H1 (cell line): ENCODE measurements at regions not wholly inside any gene's neighbourhood (a gene's known extent, or its start where the extent isn't known, plus 50 kb on each side); places are given as distances from the start of the nearest gene placed in this dataset.

Source experiments
- CTCF ChIA-PET: fragments of 300-600 bp; sonication (Branson Sonifier 250); formaldehyde crosslinking; loops from one replicate; lab custom pipeline; 2021; ENCODE audit not compliant: partially characterized antibody; lab: Charles Lee
- POLR2A ChIA-PET: fragments of 300-600 bp; sonication (Branson Sonifier 250); formaldehyde crosslinking; loops from one replicate; lab custom pipeline; 2021; ENCODE audit warnings: inconsistent platforms; ENCODE audit not compliant: partially characterized antibody; lab: Charles Lee
- DNase-seq, 2 experiments: peaks; one replicate each; pipeline versions ENCODE4 v3.0.0 to v3.0.0-alpha.2; 2010 to 2022; ENCODE audit warnings: low spot score in 2 of 2, low read depth in 1 of 2, mixed read lengths in 1 of 2
- FAIRE-seq: peaks from 2 replicates; lab custom pipeline; 2011; peaks lifted over from hg19 to GRCh38; lab: Jason Lieb, UNC
- H2AFZ ChIP-seq: 2 replicates; pipeline ENCODE4 v1.8.1; 2012; ENCODE audit warnings: low read length, inconsistent platforms
- H2AK5ac ChIP-seq: 2 replicates; pipeline ENCODE4 v1.6.1; 2013; ENCODE audit warnings: low read depth, low read length
- H2BK120ac ChIP-seq: replicated peaks from 2 replicates; pipeline ENCODE3; 2013; ENCODE audit warnings: low read depth, low read length, inconsistent platforms
- H2BK12ac ChIP-seq: 2 replicates; pipeline ENCODE4 v1.6.1; 2013; ENCODE audit warnings: low read depth, low read length
- H2BK15ac ChIP-seq: 2 replicates; pipeline ENCODE4 v1.6.1; 2013; ENCODE audit warnings: low read length
- H2BK20ac ChIP-seq: 2 replicates; pipeline ENCODE4 v1.6.1; 2013; ENCODE audit warnings: low read length
- H2BK5ac ChIP-seq: 2 replicates; pipeline ENCODE4 v1.6.1; 2013; ENCODE audit warnings: low read depth, low read length
- H3K14ac ChIP-seq: 2 replicates; pipeline ENCODE4 v1.6.1; 2013; ENCODE audit warnings: inconsistent platforms; ENCODE audit not compliant: insufficient read length
- H3K18ac ChIP-seq: 2 replicates; pipeline ENCODE4 v1.6.1; 2013; ENCODE audit warnings: low read length; ENCODE audit errors: extremely low read depth
- H3K23ac ChIP-seq: 2 replicates; pipeline ENCODE4 v1.6.1; 2013; ENCODE audit warnings: inconsistent platforms; ENCODE audit not compliant: insufficient read length
- H3K23me2 ChIP-seq: 2 replicates; pipeline ENCODE4 v1.6.1; 2013; ENCODE audit warnings: low read depth, low read length
- H3K27ac ChIP-seq: 2 replicates; pipeline ENCODE4 v1.6.1; 2011; ENCODE audit warnings: low read depth, low read length, inconsistent platforms
- H3K27me3 ChIP-seq, 4 experiments: replicated peaks in 1 of 4; 1 replicate in 1 of 4; 2 replicates in 3 of 4; pipeline versions ENCODE4 v1.6.1 to v1.8.1; 2011 to 2013; ENCODE audit warnings: low read length in 3 of 4, mild to moderate bottlenecking in 3 of 4, inconsistent platforms in 2 of 4, mixed read lengths in 2 of 4, moderate library complexity in 1 of 4; ENCODE audit not compliant: control insufficient read depth in 3 of 4, insufficient read depth in 3 of 4; ENCODE audit errors: extremely low read depth in 1 of 4
- H3K36me3 ChIP-seq, 4 experiments: 2 replicates each; pipeline versions ENCODE4 v1.6.1 to v1.8.1; 2011 to 2013; ENCODE audit warnings: mild to moderate bottlenecking in 4 of 4, low read length in 3 of 4, moderate library complexity in 2 of 4, control low read depth in 1 of 4, inconsistent platforms in 1 of 4; ENCODE audit not compliant: insufficient read depth in 4 of 4, control insufficient read depth in 2 of 4
- H3K4ac ChIP-seq: replicated peaks from 2 replicates; pipeline ENCODE3; 2013; ENCODE audit warnings: low read length, low read depth, mixed read lengths, inconsistent platforms; ENCODE audit not compliant: insufficient read length
- H3K4me1 ChIP-seq, 4 experiments: replicated peaks in 1 of 4; 1 replicate in 1 of 4; 2 replicates in 3 of 4; pipeline versions ENCODE4 v1.6.1 to v1.8.1; 2011 to 2013; ENCODE audit warnings: low read length in 3 of 4, inconsistent platforms in 2 of 4, mixed read lengths in 1 of 4; ENCODE audit not compliant: insufficient read depth in 4 of 4, control insufficient read depth in 3 of 4
- H3K4me2 ChIP-seq, 2 experiments: 2 replicates each; pipeline versions ENCODE4 v1.6.1 to v1.8.1; 2011 to 2013; ENCODE audit warnings: low read depth in 2 of 2, low read length in 2 of 2, control low read depth in 1 of 2, inconsistent platforms in 1 of 2, mild to moderate bottlenecking in 1 of 2; ENCODE audit not compliant: insufficient read depth in 1 of 2
- H3K4me3 ChIP-seq, 4 experiments: fragments of 200-600, 300-600 bp in 1 of 4; sonication (generic), shearing (Covaris generic), sonication (Bioruptor Twin) in 1 of 4; 2 replicates each; pipeline versions ENCODE4 v1.5.1 to v1.8.1; 2011 to 2016; ENCODE audit warnings: low read length in 4 of 4, low read depth in 3 of 4, control low read depth in 2 of 4, inconsistent platforms in 2 of 4, mild to moderate bottlenecking in 2 of 4, mixed read lengths in 1 of 4, moderate library complexity in 1 of 4; ENCODE audit not compliant: insufficient read depth in 2 of 4; ENCODE audit errors: extremely low read depth in 1 of 4
- H3K56ac ChIP-seq: replicated peaks from 2 replicates; pipeline ENCODE3; 2013; ENCODE audit warnings: low read depth, mild to moderate bottlenecking, mixed read lengths, low read length, inconsistent platforms; ENCODE audit not compliant: insufficient read length
- H3K79me1 ChIP-seq: 2 replicates; pipeline ENCODE4 v1.6.1; 2013; ENCODE audit warnings: low read depth, low read length, control low read depth
- H3K79me2 ChIP-seq, 2 experiments: 2 replicates each; pipeline versions ENCODE4 v1.6.1 to v1.8.1; 2012 to 2013; ENCODE audit warnings: low read length in 2 of 2, mild to moderate bottlenecking in 2 of 2, inconsistent platforms in 1 of 2; ENCODE audit not compliant: insufficient read depth in 2 of 2, control insufficient read depth in 1 of 2
- H3K9ac ChIP-seq, 4 experiments: replicated peaks in 1 of 4; 1 replicate in 1 of 4; 2 replicates in 3 of 4; pipeline versions ENCODE4 v1.6.1 to v1.8.1; 2011 to 2013; ENCODE audit warnings: low read depth in 3 of 4, low read length in 3 of 4, control low read depth in 2 of 4, mild to moderate bottlenecking in 2 of 4, moderate library complexity in 2 of 4, inconsistent platforms in 1 of 4; ENCODE audit errors: extremely low read depth in 1 of 4
- H3K9me3 ChIP-seq, 2 experiments: 2 replicates each; pipeline versions ENCODE4 v1.6.1 to v1.8.1; 2012 to 2013; ENCODE audit warnings: mild to moderate bottlenecking in 2 of 2, moderate library complexity in 2 of 2, control low read depth in 1 of 2, inconsistent platforms in 1 of 2, low read depth in 1 of 2, low read length in 1 of 2, mixed read lengths in 1 of 2; ENCODE audit not compliant: insufficient read depth in 2 of 2
- H4K20me1 ChIP-seq, 2 experiments: replicated peaks in 1 of 2; 2 replicates each; pipeline versions ENCODE3 to v1.8.1; 2011 to 2013; ENCODE audit warnings: inconsistent platforms in 2 of 2, low read length in 2 of 2, mild to moderate bottlenecking in 1 of 2; ENCODE audit not compliant: insufficient read depth in 2 of 2, control insufficient read depth in 1 of 2
- H4K5ac ChIP-seq: 2 replicates; pipeline ENCODE4 v1.6.1; 2013; ENCODE audit warnings: low read length, low read depth, mixed read lengths, inconsistent platforms; ENCODE audit not compliant: insufficient read length
- H4K8ac ChIP-seq: 2 replicates; pipeline ENCODE4 v1.8.0; 2013; ENCODE audit warnings: mild to moderate bottlenecking, moderate library complexity, low read length, inconsistent platforms; ENCODE audit not compliant: insufficient read depth; ENCODE audit errors: extremely low read depth
- H4K91ac ChIP-seq: replicated peaks from 2 replicates; pipeline ENCODE3; 2013; ENCODE audit warnings: low read length, mixed read lengths, inconsistent platforms; ENCODE audit not compliant: insufficient read length
- CREB1 ChIP-seq: IDR thresholded peaks from 2 replicates; pipeline ENCODE4 v1.6.1; 2012; ENCODE audit warnings: inconsistent platforms
- GTF2F1 ChIP-seq: IDR thresholded peaks from 2 replicates; pipeline ENCODE4 v1.6.1; 2012; ENCODE audit warnings: low read depth, low read length, improper control_type of control experiment, borderline replicate concordance
- JUN ChIP-seq: IDR thresholded peaks from 2 replicates; pipeline ENCODE4 v1.6.1; 2011; ENCODE audit warnings: low read depth, mild to moderate bottlenecking, improper control_type of control experiment, low read length
- RXRA ChIP-seq: IDR thresholded peaks from 2 replicates; pipeline ENCODE4 v1.6.1; 2011; ENCODE audit warnings: low read depth, mild to moderate bottlenecking, low read length, moderate library complexity; ENCODE audit not compliant: insufficient read depth
- SIN3A ChIP-seq, 2 experiments: IDR thresholded peaks in 1 of 2; conservative IDR thresholded peaks in 1 of 2; 2 replicates each; pipeline ENCODE4 v1.6.1; 2011 to 2012; ENCODE audit warnings: low read length in 2 of 2, improper control_type of control experiment in 1 of 2, low read depth in 1 of 2, mild to moderate bottlenecking in 1 of 2
- TCF12 ChIP-seq: IDR thresholded peaks from 2 replicates; pipeline ENCODE4 v1.6.1; 2011; ENCODE audit warnings: low read depth, mild to moderate bottlenecking, low read length
- WGBS, 2 experiments: shearing (Covaris generic) in 1 of 2; methylation state at CpG; one replicate each; pipeline versions ENCODE4 v1.1.6 to v1.1.7; 2013 to 2015; ENCODE audit warnings: low lambda C conversion rate in 2 of 2, mixed read lengths in 2 of 2, inconsistent platforms in 1 of 2, low coverage in 1 of 2, missing lambda C conversion rate in 1 of 2; ENCODE audit not compliant: insufficient replicate concordance in 2 of 2, insufficient coverage in 1 of 2, insufficient read length in 1 of 2; ENCODE audit errors: extremely low coverage in 1 of 2, missing lambda C conversion rate in 1 of 2; 5-methylcytosine and 5-hydroxymethylcytosine counted together

GRCh38 chr6:50975216-50975615, 156.5 kb downstream of the TFAP2B start:
- H3K23ac ChIP-seq = no peak overlapping the region
- no peak overlapping the region for H3K14ac ChIP-seq
- no peak overlapping the region for H3K4ac ChIP-seq
- no peak overlapping the region for H4K5ac ChIP-seq
- H3K79me1 ChIP-seq = no peaks in the 10 kb centered on the region
- no peak overlapping the region for H3K27ac ChIP-seq
- H3K79me2 ChIP-seq = no peaks in the 10 kb centered on the region
- H2BK12ac ChIP-seq = no peak overlapping the region
- POLR2A ChIA-PET = no interaction called here
- H2AFZ ChIP-seq = no peak overlapping the region
- CTCF ChIA-PET = no interaction called here
- DNase-seq (no peak), FAIRE-seq (no peak)
- no peak overlapping the region for H3K18ac ChIP-seq
- H3K56ac ChIP-seq = no peak overlapping the region
- no peak overlapping the region for H4K8ac ChIP-seq
- no peaks in the 10 kb centered on the region for H3K27me3 ChIP-seq
- H3K23me2 ChIP-seq = no peaks in the 10 kb centered on the region; the same call in 1 of the 2 replicates
- H2BK20ac ChIP-seq = no peak overlapping the region
- no peak overlapping the region for H3K4me3 ChIP-seq
- no peak overlapping the region for H2BK5ac ChIP-seq
- H3K9ac ChIP-seq = no peak overlapping the region
- no peak overlapping the region for H2BK120ac ChIP-seq
- no peaks in the 10 kb centered on the region for H3K9me3 ChIP-seq
- no peak overlapping the region for H3K4me2 ChIP-seq
- H4K91ac ChIP-seq = no peak overlapping the region
- H2AK5ac ChIP-seq = no peak overlapping the region
- H3K4me1 ChIP-seq = peaks cover 0 to 3% (median 1%) of the 10 kb centered on the region in 4 experiments; a peak in 2 of 7 replicates
- H2BK15ac ChIP-seq = no peak overlapping the region
- H3K36me3 ChIP-seq = no peaks in the 10 kb centered on the region
- WGBS, 2 experiments = 86% methylated on average over 2 of the region's 2 CpGs; no CpG with 5 or more reads in 1 of the 2 experiments
- no peaks in the 10 kb centered on the region for H4K20me1 ChIP-seq
- TF ChIP-seq RXRA (no peak), GTF2F1 (no peak), TCF12 (no peak), SIN3A (conservative IDR thresholded peaks at IDR 0.05 in 1 of 2, IDR thresholded peaks at IDR 0.05 in 1 of 2; ENCODE audit: low read depth in 1 of 2, low read length in 2 of 2) (no peak), CREB1 (no peak), JUN (no peak)
